CD4-positive, alpha-beta T cell treated with Interferon alpha-2 for 1 hour (primary cell): ENCODE measurements at regions not wholly inside any gene's neighbourhood (a gene's known extent, or its start where the extent isn't known, plus 50 kb on each side); places are given as distances from the start of the nearest gene placed in this dataset.
"Not testable (repeated sequence)": the region's sequence is repeated elsewhere in the genome, so short reads cannot be mapped to it uniquely, and the experiment has no call there.

ENCODE experiments used
- DNase-seq, 2 donors: peaks; one replicate each; pipeline ENCODE4 v3.0.0-alpha.2; 2020 to 2022

DNA sequence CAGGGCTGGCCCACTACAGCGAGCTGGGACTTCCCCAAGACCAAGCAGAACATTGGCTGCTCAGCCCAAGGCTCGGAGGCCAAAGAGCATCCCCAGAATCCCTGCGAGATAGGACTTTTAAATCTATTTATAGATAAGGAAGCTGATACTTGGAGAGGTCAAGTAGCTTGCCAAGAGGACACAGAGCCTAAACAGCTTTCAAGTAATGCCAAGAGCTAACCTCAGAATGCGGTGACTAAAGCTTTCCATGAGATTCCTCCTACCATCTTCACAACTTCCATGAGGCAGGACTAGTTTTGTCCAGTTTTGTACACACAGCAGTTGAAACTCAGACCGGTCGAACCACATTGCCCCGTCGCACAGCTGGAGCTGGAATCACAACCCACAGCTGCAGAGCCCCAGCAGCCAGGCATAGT, 168.1 kb upstream of the TOP1 start:
- no peak for DNase-seq

DNA sequence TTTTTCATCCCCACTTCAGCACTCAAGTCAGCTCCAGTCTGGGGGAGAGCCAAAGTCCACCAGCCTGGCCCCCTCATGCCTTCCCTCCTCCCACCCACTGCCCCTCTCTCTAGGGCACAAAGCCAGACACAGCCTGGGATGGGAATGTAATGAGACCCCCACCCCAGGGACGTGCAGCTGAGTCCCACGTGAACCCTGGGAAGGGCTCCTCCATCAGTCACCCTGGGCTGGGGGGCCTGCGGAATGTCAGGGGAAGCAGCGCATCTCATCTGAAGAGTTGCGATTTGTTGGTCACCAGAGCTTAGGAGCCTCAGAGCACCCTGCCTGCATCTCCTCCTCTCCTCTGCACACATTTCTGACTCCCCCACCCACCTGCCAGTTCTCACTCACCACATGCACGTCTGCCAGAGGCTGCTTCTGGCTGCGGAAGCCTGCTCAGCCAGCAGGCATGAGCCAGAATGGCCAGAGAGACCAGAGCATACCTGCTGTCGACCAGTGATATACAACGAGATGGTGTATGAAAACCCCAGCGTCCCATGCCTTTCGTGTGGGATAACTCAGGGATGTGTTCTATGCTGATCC, 167.1 kb upstream of the TOP1 start:
- DNase-seq: no peak

DNA sequence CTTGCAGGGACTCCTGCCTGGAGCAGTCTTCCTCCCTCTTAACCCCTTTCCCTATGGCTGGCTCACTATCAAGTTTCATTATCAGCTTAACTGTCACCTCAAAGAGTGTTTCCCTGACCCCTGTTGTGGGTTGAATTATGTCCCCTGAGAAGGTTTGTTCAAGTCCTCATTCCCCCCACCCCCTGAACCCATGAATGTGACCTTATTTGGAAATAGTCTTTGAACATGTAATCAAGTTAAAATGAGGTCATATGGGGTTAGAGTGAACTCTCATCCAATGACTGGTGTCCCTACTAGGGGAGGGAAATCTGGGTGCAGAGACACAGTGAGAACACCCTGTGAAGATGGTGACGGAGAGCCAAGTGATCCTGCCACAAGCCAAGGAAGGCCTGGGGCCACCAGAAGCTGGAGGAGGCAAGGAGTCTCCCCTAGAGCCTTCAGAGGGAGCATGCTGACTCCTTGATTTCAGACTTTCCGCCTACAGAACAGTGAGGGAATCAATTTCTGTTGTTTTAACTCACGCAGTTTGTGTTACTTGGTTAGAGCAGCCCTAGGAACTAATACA, 165.2 kb upstream of the TOP1 start:
- DNase-seq: no peak

DNA sequence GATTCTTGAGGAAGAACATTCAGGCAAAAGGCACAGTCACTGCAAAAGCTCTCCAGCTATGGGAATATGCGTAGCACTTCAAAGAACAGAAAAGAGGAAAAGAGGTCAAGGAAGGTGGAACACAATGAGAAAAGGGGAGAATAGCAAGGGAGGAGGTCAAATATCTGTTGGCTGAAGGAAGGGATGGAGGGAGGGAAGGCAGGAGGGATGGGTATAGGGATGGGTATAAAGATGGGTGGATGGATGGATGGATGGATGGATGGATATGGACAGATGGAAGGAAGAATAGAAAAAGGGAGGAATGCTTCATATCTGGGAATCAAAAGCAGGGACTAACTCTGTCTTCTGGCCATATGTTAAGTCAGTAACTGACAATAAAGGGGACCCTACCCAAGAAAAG, 164.2 kb upstream of the TOP1 start:
- DNase-seq: no peak

DNA sequence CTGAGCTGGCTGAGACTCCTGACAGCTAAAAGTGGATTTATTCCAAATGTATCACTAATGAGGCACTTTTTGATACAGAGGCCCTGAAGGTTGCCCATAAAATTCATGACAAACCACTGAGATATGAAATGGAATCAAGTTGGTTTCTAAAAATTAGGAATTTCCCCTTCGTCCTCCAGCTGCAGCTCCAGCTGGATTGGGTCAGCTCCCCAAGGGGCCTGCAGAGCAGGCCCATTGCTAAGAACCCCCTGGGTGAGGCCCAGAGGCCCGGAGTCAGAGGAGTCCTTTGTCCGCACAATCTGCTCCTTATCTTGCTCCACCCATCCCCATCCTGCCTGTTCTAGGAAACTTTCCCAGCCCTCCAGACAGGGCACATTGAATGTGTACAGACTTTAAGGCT, 163.5 kb upstream of the TOP1 start:
- no peak for DNase-seq

DNA sequence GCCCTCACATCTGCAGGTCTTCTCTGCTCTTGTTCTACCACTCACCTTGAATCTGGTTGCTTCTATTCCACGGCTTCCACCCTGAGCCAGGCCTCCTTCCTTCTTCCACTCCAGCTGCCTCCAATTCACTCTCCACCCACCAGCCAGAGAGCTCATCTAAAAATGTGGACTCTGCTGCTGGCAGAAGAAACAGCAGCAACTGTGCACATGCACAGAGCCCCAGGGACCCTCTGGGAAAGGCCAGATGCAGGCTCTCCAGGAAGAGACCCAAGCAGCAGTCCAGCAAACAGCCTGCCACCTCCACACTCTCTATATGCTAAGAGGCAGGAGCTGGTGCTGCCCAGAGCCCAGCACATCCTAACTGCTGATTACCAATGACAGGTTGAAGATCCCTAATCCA, 162.6 kb upstream of the TOP1 start:
- no peak for DNase-seq

DNA sequence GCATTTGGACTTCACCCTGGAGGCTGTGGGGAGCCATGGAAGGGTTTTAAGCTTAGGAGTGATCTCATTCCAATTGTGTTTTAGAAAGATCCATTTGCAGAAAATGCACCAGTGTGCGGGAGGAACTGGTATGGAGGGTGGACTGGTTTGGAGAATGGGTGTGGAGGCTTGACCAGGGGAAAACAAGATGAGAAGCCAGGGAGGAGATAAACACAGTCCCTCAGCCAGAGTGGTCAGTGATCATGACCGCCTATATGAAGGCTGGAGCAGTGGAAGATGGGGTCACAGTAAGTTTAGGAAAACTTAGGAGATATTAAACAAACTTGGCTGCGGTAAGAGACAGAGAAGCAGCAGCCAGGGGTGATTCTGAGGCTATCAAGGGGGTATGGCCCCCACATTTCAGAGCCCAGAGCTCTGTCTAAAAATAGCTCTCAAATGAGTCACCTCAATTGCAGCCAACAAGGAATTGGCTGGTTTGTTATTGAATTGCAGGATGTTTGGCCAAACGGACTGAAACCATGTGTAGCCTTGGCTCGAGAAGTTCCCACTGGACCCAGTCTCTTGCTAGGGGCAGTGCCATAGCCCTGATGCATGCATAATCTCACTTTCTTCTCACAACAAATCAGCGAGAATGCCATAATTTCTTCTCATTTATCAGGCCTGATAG, 159.9 kb upstream of the TOP1 start:
- no peak for DNase-seq

DNA sequence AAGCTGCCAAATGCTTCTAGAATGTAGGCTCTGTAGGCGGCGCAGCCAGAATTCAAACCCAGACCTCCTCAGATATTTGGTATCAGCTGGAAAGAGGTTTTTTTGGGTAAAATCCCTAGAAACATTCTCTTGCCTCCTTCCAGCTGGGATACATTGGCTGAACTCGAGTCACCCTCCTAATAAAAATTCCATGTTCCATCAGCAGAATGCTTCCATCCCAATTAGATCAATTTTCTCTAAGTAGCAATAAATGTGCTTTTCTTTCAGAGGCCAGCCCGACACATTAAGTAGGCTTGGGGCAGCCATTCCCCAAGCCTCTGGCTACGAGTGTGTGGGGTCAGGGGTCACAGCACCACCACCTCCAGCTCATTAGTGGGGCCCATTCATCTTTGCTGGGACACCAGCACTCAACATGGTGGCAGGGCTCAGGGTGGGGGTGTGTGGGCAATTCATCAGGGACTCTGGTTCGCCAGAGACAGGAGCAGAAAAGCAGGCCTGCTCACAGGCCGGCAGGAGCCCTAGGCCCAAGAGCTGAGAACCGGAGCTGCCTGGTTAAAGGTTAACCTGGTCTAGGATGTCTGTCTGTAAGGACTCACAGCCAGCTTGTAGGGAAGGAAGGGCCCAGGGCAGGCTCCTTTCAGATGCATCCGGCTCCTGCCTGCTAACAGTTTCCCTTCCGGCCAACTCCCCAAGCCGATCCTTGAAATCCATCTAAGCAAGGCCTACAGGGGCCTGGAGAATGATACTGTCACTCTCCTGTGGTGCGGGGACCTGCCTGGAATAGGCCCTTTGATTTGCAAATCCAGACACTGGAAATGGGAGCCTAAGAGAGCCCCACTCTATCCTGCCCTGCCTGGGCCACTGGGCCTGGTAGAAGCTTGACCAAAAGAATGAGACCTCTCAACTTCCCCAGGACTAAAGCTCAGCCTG, 159.1 kb upstream of the TOP1 start:
- no peak for DNase-seq

DNA sequence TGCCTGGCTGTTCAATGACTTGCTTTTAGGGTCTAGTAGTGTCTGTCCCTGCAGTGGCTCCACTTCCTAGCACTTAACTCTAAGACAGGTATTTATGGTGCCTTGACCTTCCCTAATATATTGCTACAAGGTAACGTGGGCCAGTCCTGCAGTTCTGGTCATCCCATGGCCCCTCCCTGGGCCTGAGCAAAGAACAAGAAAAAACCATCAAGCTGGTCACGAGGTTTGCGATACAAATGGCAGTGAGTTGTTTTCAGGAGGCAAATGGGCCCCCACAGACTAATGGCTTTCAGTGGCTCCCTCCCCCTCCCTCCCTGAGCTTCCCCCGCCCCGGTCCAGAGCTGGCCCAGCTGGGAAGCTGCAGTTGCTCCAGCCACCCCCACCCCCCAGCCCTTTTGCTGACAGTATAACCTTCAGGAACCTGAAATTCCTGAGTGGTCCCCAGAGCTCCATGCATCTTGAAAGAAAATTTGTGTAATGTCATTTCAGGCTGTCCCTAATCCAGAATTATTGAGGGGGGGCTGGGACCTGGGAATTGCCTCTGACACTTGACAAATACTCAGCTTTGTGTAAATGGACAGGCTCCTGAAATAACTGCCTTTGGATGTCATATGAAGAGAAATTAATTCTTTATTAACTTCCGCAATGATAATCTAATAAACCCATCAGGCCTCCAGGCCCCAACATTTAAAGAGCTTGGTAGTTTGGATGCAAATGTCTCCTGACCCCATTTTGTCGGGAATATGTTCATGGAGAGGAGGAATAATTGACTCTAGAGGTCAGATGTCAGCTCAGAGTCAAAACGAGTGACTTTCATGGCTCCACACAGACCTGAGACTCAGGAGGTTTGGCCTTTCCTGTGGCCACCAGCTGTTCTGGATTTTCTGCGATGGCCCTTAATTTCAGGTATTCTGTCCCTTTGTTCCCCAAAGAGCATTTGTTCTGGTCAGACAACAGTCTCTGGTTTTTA, 153.2 kb upstream of the TOP1 start:
- no peak for DNase-seq

DNA sequence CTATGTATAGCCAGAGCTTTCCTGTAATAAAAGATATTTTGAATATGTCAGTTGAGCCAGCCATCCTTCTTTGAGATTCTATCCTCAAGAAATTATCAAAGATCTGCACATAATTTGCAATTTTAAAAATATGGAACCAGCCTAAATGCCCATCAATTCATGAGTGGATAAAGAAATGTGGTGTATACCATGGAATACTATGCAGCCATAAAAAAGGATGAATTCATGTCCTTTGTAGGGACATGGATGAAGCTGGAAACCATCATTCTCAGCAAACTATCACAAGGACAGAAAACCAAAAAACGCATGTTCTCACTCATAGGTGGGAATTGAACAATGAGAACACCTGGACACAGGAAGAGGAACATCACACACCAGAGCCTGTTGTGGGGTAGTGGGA, 150.5 kb upstream of the TOP1 start:
- DNase-seq: not testable (repeated sequence)

DNA sequence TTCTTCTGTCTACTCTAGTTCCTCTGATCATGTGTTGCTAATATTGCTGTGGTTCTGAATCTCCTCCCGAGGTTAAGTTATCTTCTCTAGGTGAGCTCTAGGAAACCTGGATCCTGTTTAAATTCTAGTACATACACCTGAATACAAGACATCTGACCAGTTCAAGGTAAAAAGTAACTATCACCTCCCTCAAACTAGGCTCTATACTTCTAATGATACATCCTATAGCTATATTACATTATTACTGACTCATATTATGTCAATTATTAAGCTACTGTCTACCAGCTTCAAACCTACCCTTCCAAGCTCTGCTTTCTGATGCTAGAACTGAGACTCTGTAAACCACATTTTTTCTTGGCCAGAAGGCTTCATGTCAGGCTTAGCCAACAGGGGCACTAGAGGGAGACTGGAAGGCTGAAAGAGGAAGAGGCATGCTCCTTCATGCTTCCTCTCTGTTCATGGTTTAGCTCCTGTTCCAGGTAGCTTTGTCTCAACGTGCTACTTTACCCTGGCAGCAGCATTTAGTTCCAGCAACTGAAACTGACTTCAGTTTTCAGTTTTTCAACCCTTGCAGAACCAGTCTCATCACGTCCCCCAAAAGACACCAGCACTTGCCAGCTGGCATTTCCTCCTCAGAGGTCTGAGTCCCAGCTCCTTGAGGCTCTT, 148.4 kb upstream of the TOP1 start:
- no peak for DNase-seq

DNA sequence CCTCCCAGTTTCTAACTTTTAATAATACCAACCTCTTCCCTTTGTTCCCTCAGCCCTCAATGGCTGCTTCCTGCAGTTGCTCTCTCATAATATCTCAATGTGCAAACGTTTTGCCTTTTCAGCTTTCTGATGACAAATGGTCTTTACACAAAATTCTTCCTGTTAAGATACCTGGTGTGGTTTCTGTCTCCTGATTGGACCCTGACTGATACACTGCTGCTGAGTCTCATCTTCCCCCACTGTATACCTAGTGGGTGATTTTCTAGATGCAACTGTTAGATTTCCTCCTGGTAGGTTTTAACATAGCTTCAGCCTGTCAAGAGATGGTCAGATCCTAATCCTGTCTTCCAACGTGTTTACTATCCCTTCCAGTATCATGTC, 147.9 kb upstream of the TOP1 start:
- no peak for DNase-seq

DNA sequence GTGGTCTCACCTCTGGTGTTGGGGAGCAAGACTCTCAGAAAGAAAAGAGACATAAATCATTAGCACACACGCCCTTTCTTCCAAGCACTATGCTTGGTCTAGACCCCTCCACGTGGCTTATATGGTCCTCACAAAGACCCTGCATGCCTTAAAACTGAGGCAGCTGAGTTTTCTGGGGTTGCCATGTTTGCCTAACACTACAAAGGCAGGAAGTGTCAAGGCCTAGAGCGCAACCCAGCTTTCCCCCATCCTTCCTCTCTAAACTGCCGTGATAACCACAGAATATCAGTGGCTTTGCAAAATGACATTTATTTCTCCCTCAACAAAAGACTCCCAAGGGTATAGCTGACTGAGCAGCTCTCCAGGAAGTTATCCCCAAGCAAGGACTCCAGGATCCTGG, 146.5 kb upstream of the TOP1 start:
- peak in 1 of 2 donors; percentile 16 for DNase-seq

- DNase-seq: no peak
These were observed 145.5 kb upstream of the TOP1 start for GRCh38 chr20:40883097-40883496.

DNA sequence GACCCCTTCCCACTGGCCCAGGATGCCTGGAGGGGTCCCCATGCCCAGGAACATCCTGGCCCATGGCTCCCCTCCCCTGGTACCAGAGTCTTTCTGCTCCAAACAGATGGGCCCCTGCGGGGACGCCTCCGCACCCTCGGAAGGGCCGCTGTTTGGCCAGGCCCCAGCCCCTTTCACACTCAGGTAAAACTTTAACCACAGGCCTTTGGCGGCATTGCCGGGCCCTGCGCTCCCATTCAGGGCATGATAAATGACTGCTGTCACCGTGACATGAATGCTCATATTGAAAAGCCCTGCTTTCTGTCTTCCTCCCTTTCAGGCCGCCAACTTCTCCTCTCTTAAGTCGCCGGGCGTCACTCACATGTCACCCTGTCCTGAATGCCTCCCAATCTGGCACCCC, 141.5 kb upstream of the TOP1 start:
- DNase-seq: no peak

GRCh38 chr20:40889266-40889665, 139.4 kb upstream of the TOP1 start:
- DNase-seq: not testable (repeated sequence)

- no peak for DNase-seq
These were observed 138.4 kb upstream of the TOP1 start for GRCh38 chr20:40890181-40890580.

DNA sequence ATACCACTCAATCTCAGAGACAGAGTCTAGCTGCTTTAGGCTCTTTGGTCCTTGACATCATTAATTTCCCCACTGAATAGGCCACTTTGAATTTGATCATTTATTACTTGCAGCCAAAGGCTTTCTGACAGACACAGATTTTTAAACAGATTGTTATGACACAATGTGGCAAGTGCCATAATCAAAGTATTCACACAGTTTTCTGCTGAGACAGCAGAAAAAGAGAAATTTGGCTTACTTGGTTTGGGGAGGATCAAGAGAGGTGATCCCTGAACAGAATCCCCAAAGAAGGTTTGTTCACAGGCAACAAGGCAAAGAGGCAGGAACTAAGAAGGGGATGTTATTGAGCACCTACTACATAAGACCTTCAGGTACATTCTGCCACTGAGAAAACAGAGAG, 138.0 kb upstream of the TOP1 start:
- no peak for DNase-seq

- DNase-seq: no peak
These were observed 137.3 kb upstream of the TOP1 start for GRCh38 chr20:40891351-40891750.

GRCh38 chr20:40892642-40893041, 136.0 kb upstream of the TOP1 start:
- DNase-seq: no peak

DNA sequence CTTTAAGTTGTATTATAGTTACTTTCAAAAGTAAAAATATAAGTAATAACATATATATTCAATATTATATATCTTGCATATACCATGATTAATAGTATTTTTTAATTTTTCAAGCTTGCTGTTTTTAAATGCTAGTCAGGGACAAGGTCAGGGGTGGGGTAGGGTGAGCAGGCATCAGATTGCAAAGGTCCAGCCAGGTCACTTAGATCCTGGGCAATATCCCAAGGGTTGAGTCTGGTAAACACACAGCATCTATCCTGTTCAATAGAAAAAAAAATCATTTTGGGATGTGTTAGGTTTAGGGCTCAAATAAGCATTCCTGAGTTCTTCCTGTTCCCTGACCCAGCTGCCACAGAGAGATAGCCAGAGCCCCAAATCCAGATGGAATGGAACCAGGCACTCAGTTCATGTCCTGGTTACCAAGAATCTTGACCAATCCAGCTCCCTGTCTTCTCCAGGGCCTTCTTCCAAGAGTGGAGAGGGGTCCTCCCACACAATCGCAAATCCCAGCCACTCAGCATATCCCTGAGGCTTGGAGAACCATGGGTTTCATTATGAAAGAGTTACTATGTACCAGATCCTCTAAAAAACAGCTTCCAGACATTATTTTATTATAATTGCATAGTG, 134.9 kb upstream of the TOP1 start:
- DNase-seq: no peak
